Tongue (tissue), 1 donor: ENCODE measurements at regions not wholly inside any gene's neighbourhood (a gene's known extent, or its start where the extent isn't known, plus 50 kb on each side); places are given as distances from the start of the nearest gene placed in this dataset.
A peak's percentile ranks its signal among the peaks of the same experiment; 100 is the strongest.
"Not testable (repeated sequence)": the region's sequence is repeated elsewhere in the genome, so short reads cannot be mapped to it uniquely, and the experiment has no call there.

Experiments
- DNase-seq: peaks from one replicate; pipeline ENCODE4 v3.0.0-alpha.2; 2015

GRCh38 chr1:37162059-37162458 is 127.7 kb upstream of the GRIK3 start:
- DNase-seq = no peak

- no peak for DNase-seq
Observed at GRCh38 chr1:37166005-37166404, 131.7 kb upstream of the GRIK3 start.

GRCh38 chr1:37167479-37167878 is 133.2 kb upstream of the GRIK3 start:
- no peak for DNase-seq

- no peak for DNase-seq
Observed at GRCh38 chr1:37169241-37169640, 134.9 kb upstream of the GRIK3 start.

- DNase-seq = no peak
Observed at GRCh38 chr1:37169743-37170275, 135.5 kb upstream of the GRIK3 start.

- no peak for DNase-seq
Observed at GRCh38 chr1:37171691-37172090, 137.4 kb upstream of the GRIK3 start.

- DNase-seq = no peak
Observed at GRCh38 chr1:37174341-37174740, 140.0 kb upstream of the GRIK3 start.

GRCh38 chr1:37174876-37175275 is 140.6 kb upstream of the GRIK3 start:
- no peak for DNase-seq

GRCh38 chr1:37175666-37176215 is 141.4 kb upstream of the GRIK3 start:
- no peak for DNase-seq

GRCh38 chr1:37176269-37176668 is 142.0 kb upstream of the GRIK3 start:
- DNase-seq = no peak

GRCh38 chr1:37177230-37177864 is 143.0 kb upstream of the GRIK3 start:
- DNase-seq = peak; percentile 27

GRCh38 chr1:37181425-37181824 is 147.1 kb upstream of the GRIK3 start:
- DNase-seq = no peak

- DNase-seq = no peak
Observed at GRCh38 chr1:37184789-37185188, 150.5 kb upstream of the GRIK3 start.

- no peak for DNase-seq
Observed at GRCh38 chr1:37186246-37186756, 152.0 kb upstream of the GRIK3 start.

GRCh38 chr1:37189111-37189510 is 154.8 kb upstream of the GRIK3 start:
- no peak for DNase-seq

GRCh38 chr1:37197411-37197810 is 163.1 kb upstream of the GRIK3 start:
- DNase-seq = no peak

GRCh38 chr1:37214305-37214704 is 180.0 kb upstream of the GRIK3 start:
- not testable (repeated sequence) for DNase-seq

GRCh38 chr1:37233606-37234005 is 199.3 kb upstream of the GRIK3 start:
- no peak for DNase-seq

GRCh38 chr1:37234941-37235418 is 200.7 kb upstream of the GRIK3 start:
- DNase-seq = peak; percentile 6

GRCh38 chr1:37237948-37238347 is 203.6 kb upstream of the GRIK3 start:
- no peak for DNase-seq

- DNase-seq = no peak
Observed at GRCh38 chr1:37238364-37239224, 204.3 kb upstream of the GRIK3 start.

- DNase-seq = no peak
Observed at GRCh38 chr1:37239225-37239740, 205.0 kb upstream of the GRIK3 start.

- no peak for DNase-seq
Observed at GRCh38 chr1:37240897-37241296, 206.6 kb upstream of the GRIK3 start.
